T-helper 1 cell (primary cell): ENCODE measurements at regions not wholly inside any gene's neighbourhood (a gene's known extent, or its start where the extent isn't known, plus 50 kb on each side); places are given as distances from the start of the nearest gene placed in this dataset.

Source experiments
- DNase-seq, 5 donors: peaks; one replicate each; pipeline ENCODE4 v3.0.0-alpha.2; 2012 to 2020

GRCh38 chr16:87552072-87552718 is 50.1 kb upstream of the JPH3 start:
- no peak for DNase-seq

DNA sequence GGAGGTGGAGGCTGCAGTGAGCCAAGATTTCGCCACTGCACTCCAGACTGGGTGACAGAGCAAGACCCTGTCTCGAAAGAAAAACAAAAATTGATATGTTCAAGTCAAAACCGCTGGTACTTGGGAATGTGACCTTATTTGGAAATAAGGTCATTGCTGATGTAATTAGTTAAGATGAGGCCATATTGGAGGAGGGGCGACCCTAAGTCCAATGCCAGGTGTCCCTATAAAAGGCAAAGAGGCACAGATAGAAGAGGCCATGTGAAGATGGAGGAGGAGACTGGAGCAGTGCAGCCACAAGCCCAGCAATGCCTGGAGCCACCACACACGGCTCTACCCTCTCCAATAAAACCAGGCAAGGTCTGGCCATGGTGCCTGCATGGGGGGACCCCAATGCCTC is 50.8 kb upstream of the JPH3 start:
- no peak for DNase-seq

GRCh38 chr16:87550495-87550961 is 51.8 kb upstream of the JPH3 start:
- DNase-seq = peak; percentile 25 to 46 (median 32)

- no peak for DNase-seq
These were observed 52.4 kb upstream of the JPH3 start for GRCh38 chr16:87549627-87550494.

- no peak for DNase-seq
These were observed 54.3 kb upstream of the JPH3 start for GRCh38 chr16:87548046-87548445.

DNA sequence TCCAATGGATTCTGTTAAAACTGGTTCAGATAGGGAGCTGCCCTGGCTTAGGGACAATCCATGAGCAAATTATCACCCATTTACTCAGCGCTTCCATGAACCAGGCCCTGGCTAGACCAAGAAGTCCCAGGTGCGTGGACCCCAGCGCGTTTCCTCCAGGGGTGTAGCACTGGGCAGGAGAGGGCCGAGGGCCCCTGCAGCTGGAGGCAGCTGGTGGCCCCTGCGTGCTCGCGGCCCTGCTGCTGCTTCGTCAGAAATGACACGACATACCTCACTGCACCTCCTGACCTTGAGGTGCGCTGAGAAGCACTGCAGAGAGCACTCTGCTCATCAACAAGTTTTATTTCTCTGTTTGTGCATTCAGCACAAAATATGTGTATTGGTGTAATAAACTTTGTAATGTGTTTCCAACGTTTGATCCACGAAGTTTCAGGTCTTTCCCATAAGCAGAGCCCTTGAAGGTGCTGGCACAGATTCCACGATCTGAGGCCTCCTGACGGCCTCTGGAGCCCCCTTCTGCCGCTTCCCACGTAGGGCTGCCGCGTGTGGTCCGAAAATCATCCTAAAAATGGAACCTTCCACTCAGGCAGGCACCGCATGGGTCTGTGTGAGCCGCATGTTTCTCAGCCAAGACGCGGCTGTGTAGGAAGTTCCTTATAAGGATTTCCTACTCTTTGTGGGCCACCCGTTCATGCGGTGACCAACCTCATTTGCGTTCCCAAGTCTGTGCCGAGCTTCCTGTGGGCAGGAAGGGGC is 50.8 kb upstream of the ZCCHC14 start:
- DNase-seq = peak in 1 of 5 donors; percentile 11

GRCh38 chr16:87542531-87543102 is 49.8 kb upstream of the ZCCHC14 start:
- DNase-seq = no peak
